ENCODE measurements at regions not wholly inside any gene's neighbourhood (a gene's known extent, or its start where the extent isn't known, plus 50 kb on each side); places are given as distances from the start of the nearest gene placed in this dataset.
"Not testable (repeated sequence)": the region's sequence is repeated elsewhere in the genome, so short reads cannot be mapped to it uniquely, and the experiment has no call there.

- Histone ChIP-seq H3K23ac (ENCODE audit: low read length) (no peak overlapping the region), H2AK5ac (ENCODE audit: low read length) (no peak overlapping the region), H3K9me3 (ENCODE audit: insufficient read depth, low read depth, low read length) (no peaks in the 10 kb centered on the region), H3K27ac (ENCODE audit: low read depth, low read length) (no peak overlapping the region), H3K79me2 (ENCODE audit: control insufficient read depth, insufficient read depth, low read length, poor library complexity) (no peaks in the 10 kb centered on the region), H3K79me1 (ENCODE audit: low read length) (no peaks in the 10 kb centered on the region), H3K4me2 (ENCODE audit: low read length) (no peak overlapping the region), H3K4me1 (ENCODE audit: control insufficient read depth in 1 of 2, insufficient read depth in 2 of 2, low read length in 2 of 2) (no peaks in the 10 kb centered on the region), H3K18ac (ENCODE audit: low read length) (no peak overlapping the region), H4K91ac (ENCODE audit: low read depth, low read length) (no peak overlapping the region), H3K4ac (ENCODE audit: low read depth, low read length) (no peak overlapping the region), H4K12ac (ENCODE audit: low read depth, low read length) (no peak overlapping the region), H2AFZ (ENCODE audit: insufficient read depth, low read length, poor library complexity) (no peak overlapping the region), H4K8ac (ENCODE audit: low read depth, low read length) (no peak overlapping the region), H2BK120ac (ENCODE audit: insufficient read depth, low read length, poor library complexity) (no peak overlapping the region), H2BK12ac (ENCODE audit: low read length) (no peak overlapping the region), H3K4me3 (ENCODE audit: low read depth, low read length) (no peak overlapping the region), H3K14ac (ENCODE audit: low read length) (no peak overlapping the region), H3K27me3 (ENCODE audit: insufficient read depth, low read length) (no peaks in the 10 kb centered on the region), H3K9ac (ENCODE audit: low read length) (no peak overlapping the region), H3K36me3 (ENCODE audit: control insufficient read depth in 1 of 2, insufficient read depth in 2 of 2, low read length in 2 of 2) (no peaks in the 10 kb centered on the region), H2BK5ac (ENCODE audit: low read depth, low read length, poor library complexity) (no peak overlapping the region)
- WGBS (ENCODE audit: extremely low coverage, insufficient coverage, insufficient read length), result no CpG with 5 or more reads among the region's 3 CpGs
- DNase-seq, result no peak
These were observed 137.3 kb upstream of the FAM78B start for GRCh38 chr1:166304131-166304530.

GRCh38 chr1:166305371-166305770 is 138.6 kb upstream of the FAM78B start:
- Histone ChIP-seq H3K79me2 (ENCODE audit: control insufficient read depth, insufficient read depth, low read length, poor library complexity) (no peaks in the 10 kb centered on the region), H3K9ac (ENCODE audit: low read length) (no peak overlapping the region), H3K36me3 (ENCODE audit: control insufficient read depth in 1 of 2, insufficient read depth in 2 of 2, low read length in 2 of 2) (no peaks in the 10 kb centered on the region), H2AFZ (ENCODE audit: insufficient read depth, low read length, poor library complexity) (no peak overlapping the region), H3K14ac (ENCODE audit: low read length) (no peak overlapping the region), H3K79me1 (ENCODE audit: low read length) (no peaks in the 10 kb centered on the region), H3K9me3 (ENCODE audit: insufficient read depth, low read depth, low read length) (no peaks in the 10 kb centered on the region), H2BK12ac (ENCODE audit: low read length) (no peak overlapping the region), H3K27ac (ENCODE audit: low read depth, low read length) (no peak overlapping the region), H3K18ac (ENCODE audit: low read length) (no peak overlapping the region), H3K4me3 (ENCODE audit: low read depth, low read length) (no peak overlapping the region), H4K12ac (ENCODE audit: low read depth, low read length) (no peak overlapping the region), H2AK5ac (ENCODE audit: low read length) (no peak overlapping the region), H3K4ac (ENCODE audit: low read depth, low read length) (no peak overlapping the region), H3K4me2 (ENCODE audit: low read length) (no peak overlapping the region), H4K91ac (ENCODE audit: low read depth, low read length) (no peak overlapping the region), H2BK120ac (ENCODE audit: insufficient read depth, low read length, poor library complexity) (no peak overlapping the region), H3K4me1 (ENCODE audit: control insufficient read depth in 1 of 2, insufficient read depth in 2 of 2, low read length in 2 of 2) (no peaks in the 10 kb centered on the region), H2BK5ac (ENCODE audit: low read depth, low read length, poor library complexity) (no peak overlapping the region), H4K8ac (ENCODE audit: low read depth, low read length) (no peak overlapping the region), H3K27me3 (ENCODE audit: insufficient read depth, low read length) (no peaks in the 10 kb centered on the region), H3K23ac (ENCODE audit: low read length) (no peak overlapping the region)
- WGBS (ENCODE audit: extremely low coverage, insufficient coverage, insufficient read length), result no CpG with 5 or more reads among the region's 2 CpGs
- no peak for DNase-seq

- no peak for DNase-seq
These were observed 140.7 kb upstream of the FAM78B start for GRCh38 chr1:166307261-166308188.

GRCh38 chr1:166316306-166316705 is 149.5 kb upstream of the FAM78B start:
- H3K27ac ChIP-seq (ENCODE audit: low read depth, low read length); H2BK12ac ChIP-seq (ENCODE audit: low read length); H3K79me2 ChIP-seq (ENCODE audit: control insufficient read depth, insufficient read depth, low read length, poor library complexity); H2AFZ ChIP-seq (ENCODE audit: insufficient read depth, low read length, poor library complexity); H3K4me2 ChIP-seq (ENCODE audit: low read length); H3K18ac ChIP-seq (ENCODE audit: low read length); H2BK5ac ChIP-seq (ENCODE audit: low read depth, low read length, poor library complexity); H2AK5ac ChIP-seq (ENCODE audit: low read length); H4K91ac ChIP-seq (ENCODE audit: low read depth, low read length); H3K36me3 ChIP-seq (ENCODE audit: control insufficient read depth in 1 of 2, insufficient read depth in 2 of 2, low read length in 2 of 2); H3K23ac ChIP-seq (ENCODE audit: low read length); H4K12ac ChIP-seq (ENCODE audit: low read depth, low read length); H3K4ac ChIP-seq (ENCODE audit: low read depth, low read length); H2BK120ac ChIP-seq (ENCODE audit: insufficient read depth, low read length, poor library complexity); H4K8ac ChIP-seq (ENCODE audit: low read depth, low read length); H3K9me3 ChIP-seq (ENCODE audit: insufficient read depth, low read depth, low read length); H3K4me1 ChIP-seq (ENCODE audit: control insufficient read depth in 1 of 2, insufficient read depth in 2 of 2, low read length in 2 of 2); H3K14ac ChIP-seq (ENCODE audit: low read length); H3K4me3 ChIP-seq (ENCODE audit: low read depth, low read length); H3K9ac ChIP-seq (ENCODE audit: low read length); H3K79me1 ChIP-seq (ENCODE audit: low read length); H3K27me3 ChIP-seq (ENCODE audit: insufficient read depth, low read length); DNase-seq: not testable (repeated sequence)
- no CpG with 5 or more reads among the region's 5 CpGs for WGBS (ENCODE audit: extremely low coverage, insufficient coverage, insufficient read length)

More at GRCh38 chr1:166307261-166308188, 140.7 kb upstream of the FAM78B start:
- Histone ChIP-seq H3K27me3 (ENCODE audit: insufficient read depth, low read length) (no peaks in the 10 kb centered on the region), H3K23ac (ENCODE audit: low read length) (no peak overlapping the region), H2AFZ (ENCODE audit: insufficient read depth, low read length, poor library complexity) (no peak overlapping the region), H3K79me1 (ENCODE audit: low read length) (no peaks in the 10 kb centered on the region), H3K4ac (ENCODE audit: low read depth, low read length) (no peak overlapping the region), H2AK5ac (ENCODE audit: low read length) (no peak overlapping the region), H3K18ac (ENCODE audit: low read length) (no peak overlapping the region), H2BK5ac (ENCODE audit: low read depth, low read length, poor library complexity) (no peak overlapping the region), H4K12ac (ENCODE audit: low read depth, low read length) (no peak overlapping the region), H3K4me3 (ENCODE audit: low read depth, low read length) (no peak overlapping the region), H4K91ac (ENCODE audit: low read depth, low read length) (no peak overlapping the region), H3K14ac (ENCODE audit: low read length) (no peak overlapping the region), H4K8ac (ENCODE audit: low read depth, low read length) (no peak overlapping the region), H3K9me3 (ENCODE audit: insufficient read depth, low read depth, low read length) (no peaks in the 10 kb centered on the region), H3K4me2 (ENCODE audit: low read length) (no peak overlapping the region), H3K27ac (ENCODE audit: low read depth, low read length) (no peak overlapping the region), H3K4me1 (ENCODE audit: control insufficient read depth in 1 of 2, insufficient read depth in 2 of 2, low read length in 2 of 2) (no peaks in the 10 kb centered on the region), H3K9ac (ENCODE audit: low read length) (no peak overlapping the region), H3K79me2 (ENCODE audit: control insufficient read depth, insufficient read depth, low read length, poor library complexity) (no peaks in the 10 kb centered on the region), H2BK12ac (ENCODE audit: low read length) (no peak overlapping the region), H2BK120ac (ENCODE audit: insufficient read depth, low read length, poor library complexity) (no peak overlapping the region), H3K36me3 (ENCODE audit: control insufficient read depth in 1 of 2, insufficient read depth in 2 of 2, low read length in 2 of 2) (no peaks in the 10 kb centered on the region)
- WGBS (ENCODE audit: extremely low coverage, insufficient coverage, insufficient read length), result no CpG with 5 or more reads among the region's 9 CpGs

Measured in trophoblast cell (in vitro differentiated cells and primary cell).